GM12865 (cell line): ENCODE measurements at regions not wholly inside any gene's neighbourhood (a gene's known extent, or its start where the extent isn't known, plus 50 kb on each side); places are given as distances from the start of the nearest gene placed in this dataset.

Experiments used
- DNase-seq: peaks from one replicate; pipeline ENCODE4 v3.0.0; 2010; ENCODE audit warnings: low read depth
- H3K4me3 ChIP-seq: 2 replicates; pipeline ENCODE4 v1.5.1; 2011; ENCODE audit warnings: mild to moderate bottlenecking, low read depth, low read length, control low read depth
- CTCF ChIP-seq: IDR thresholded peaks from 2 replicates; pipeline ENCODE4 v1.5.1; 2011; ENCODE audit warnings: low read length, control low read depth, low read depth, inconsistent platforms; ENCODE audit not compliant: insufficient read depth; ENCODE audit errors: missing control alignments

GRCh38 chr7:46032942-46033341 is 111.9 kb upstream of the IGFBP3 start:
- no peak for TF ChIP-seq CTCF
- no peak overlapping the region for H3K4me3 ChIP-seq
- no peak for DNase-seq

GRCh38 chr7:46032353-46032752 is 111.3 kb upstream of the IGFBP3 start:
- no peak for DNase-seq
- TF ChIP-seq CTCF = no peak
- H3K4me3 ChIP-seq = no peak overlapping the region

- TF ChIP-seq CTCF = no peak
- no peak for DNase-seq
- H3K4me3 ChIP-seq = no peak overlapping the region
These were observed 108.1 kb upstream of the IGFBP3 start for GRCh38 chr7:46029111-46029704.

GRCh38 chr7:46028246-46028645 is 107.2 kb upstream of the IGFBP3 start:
- no peak overlapping the region for H3K4me3 ChIP-seq
- no peak for TF ChIP-seq CTCF
- no peak for DNase-seq

- no peak for TF ChIP-seq CTCF
- no peak for DNase-seq
- no peak overlapping the region for H3K4me3 ChIP-seq
These were observed 105.7 kb upstream of the IGFBP3 start for GRCh38 chr7:46026741-46027140.

- H3K4me3 ChIP-seq = no peak overlapping the region
- no peak for DNase-seq
- TF ChIP-seq CTCF = no peak
These were observed 103.3 kb upstream of the IGFBP3 start for GRCh38 chr7:46024263-46024916.

- no peak for DNase-seq
- no peak for TF ChIP-seq CTCF
- no peak overlapping the region for H3K4me3 ChIP-seq
These were observed 101.3 kb upstream of the IGFBP3 start for GRCh38 chr7:46022397-46022796.
